H9 (cell line): ENCODE measurements at regions not wholly inside any gene's neighbourhood (a gene's known extent, or its start where the extent isn't known, plus 50 kb on each side); places are given as distances from the start of the nearest gene placed in this dataset.

Experiments used
- DNase-seq: peaks from one replicate; pipeline ENCODE4 v3.0.0-alpha.2; 2017
- H2AFZ ChIP-seq: one replicate; pipeline ENCODE4 v1.6.1; 2013; ENCODE audit warnings: mild to moderate bottlenecking, low read length, control low read depth, moderate library complexity
- H2AK5ac ChIP-seq: 2 replicates; pipeline ENCODE4 v1.6.1; 2013; ENCODE audit warnings: low read length, control low read depth, mixed read lengths; ENCODE audit not compliant: insufficient read length
- H2BK120ac ChIP-seq: one replicate; pipeline ENCODE4 v1.6.1; 2013; ENCODE audit warnings: low read depth, mild to moderate bottlenecking, low read length, control low read depth, inconsistent platforms; ENCODE audit not compliant: poor library complexity, severe bottlenecking
- H2BK12ac ChIP-seq: 2 replicates; pipeline ENCODE4 v1.6.1; 2013; ENCODE audit warnings: low read length, control low read depth, mixed read lengths, low read depth; ENCODE audit not compliant: insufficient read length
- H2BK15ac ChIP-seq: 2 replicates; pipeline ENCODE4 v1.6.1; 2013; ENCODE audit warnings: low read depth, low read length, control low read depth
- H2BK20ac ChIP-seq: one replicate; pipeline ENCODE4 v1.6.1; 2013; ENCODE audit warnings: low read depth, mild to moderate bottlenecking, low read length, control low read depth, inconsistent platforms; ENCODE audit not compliant: poor library complexity, severe bottlenecking
- H2BK5ac ChIP-seq: 2 replicates; pipeline ENCODE4 v1.6.1; 2013; ENCODE audit warnings: low read length, control low read depth, mixed read lengths; ENCODE audit not compliant: insufficient read length
- H3K14ac ChIP-seq: 2 replicates; pipeline ENCODE4 v1.6.1; 2013; ENCODE audit warnings: low read length, control low read depth; ENCODE audit not compliant: insufficient read depth
- H3K18ac ChIP-seq: 2 replicates; pipeline ENCODE4 v1.6.1; 2013; ENCODE audit warnings: low read depth, mild to moderate bottlenecking, mixed read lengths, low read length, control low read depth; ENCODE audit not compliant: insufficient read length
- H3K23ac ChIP-seq: 2 replicates; pipeline ENCODE4 v1.6.1; 2013; ENCODE audit warnings: low read length, control low read depth, mixed read lengths, low read depth; ENCODE audit not compliant: insufficient read length
- H3K23me2 ChIP-seq: 2 replicates; pipeline ENCODE4 v1.6.1; 2013; ENCODE audit warnings: low read depth, mild to moderate bottlenecking, mixed read lengths, low read length, control low read depth; ENCODE audit not compliant: insufficient read length, poor library complexity, severe bottlenecking
- H3K27ac ChIP-seq: 2 replicates; pipeline ENCODE4 v1.5.1; 2013; ENCODE audit warnings: low read length, control low read depth, mixed read lengths, low read depth; ENCODE audit not compliant: insufficient read length
- H3K27me3 ChIP-seq: 2 replicates; pipeline ENCODE4 v1.6.1; 2013; ENCODE audit warnings: low read length, control low read depth, inconsistent platforms; ENCODE audit not compliant: insufficient read depth
- H3K4ac ChIP-seq: 2 replicates; pipeline ENCODE4 v1.6.1; 2013; ENCODE audit warnings: low read depth, mild to moderate bottlenecking, control low read depth, inconsistent platforms, low read length, moderate library complexity
- H3K4me1 ChIP-seq: 2 replicates; pipeline ENCODE4 v1.6.1; 2013; ENCODE audit warnings: low read length, control low read depth, inconsistent platforms; ENCODE audit not compliant: insufficient read depth
- H3K4me2 ChIP-seq: 2 replicates; pipeline ENCODE4 v1.6.1; 2013; ENCODE audit warnings: low read length, control low read depth, mixed read lengths; ENCODE audit not compliant: insufficient read length, insufficient read depth
- H3K56ac ChIP-seq: 2 replicates; pipeline ENCODE4 v1.6.1; 2013; ENCODE audit warnings: low read depth, mild to moderate bottlenecking, mixed read lengths, low read length, control low read depth; ENCODE audit not compliant: insufficient read length
- H3K79me1 ChIP-seq: 2 replicates; pipeline ENCODE4 v1.6.1; 2013; ENCODE audit warnings: low read depth, mild to moderate bottlenecking, moderate library complexity, low read length, control low read depth, inconsistent platforms; ENCODE audit not compliant: insufficient read depth, poor library complexity, severe bottlenecking
- H3K79me2 ChIP-seq: 2 replicates; pipeline ENCODE4 v1.6.1; 2013; ENCODE audit warnings: low read length, control low read depth, inconsistent platforms; ENCODE audit not compliant: insufficient read depth
- H3K9ac ChIP-seq: 2 replicates; pipeline ENCODE4 v1.6.1; 2013; ENCODE audit warnings: low read length, control low read depth, mixed read lengths; ENCODE audit not compliant: insufficient read length; ENCODE audit errors: extremely low read depth
- H3K9me3 ChIP-seq: one replicate; pipeline ENCODE4 v1.6.1; 2013; ENCODE audit warnings: low read depth, low read length, inconsistent platforms; ENCODE audit not compliant: control insufficient read depth
- H3T11ph ChIP-seq: one replicate; pipeline ENCODE4 v1.6.1; 2013; ENCODE audit warnings: mild to moderate bottlenecking, low read length, control low read depth, inconsistent platforms
- H4K20me1 ChIP-seq: one replicate; pipeline ENCODE4 v1.6.1; 2013; ENCODE audit not compliant: control insufficient read depth, insufficient read length, insufficient read depth
- H4K5ac ChIP-seq: 2 replicates; pipeline ENCODE4 v1.6.1; 2013; ENCODE audit warnings: low read depth, mild to moderate bottlenecking, mixed read lengths, low read length, control low read depth; ENCODE audit not compliant: insufficient read length
- H4K8ac ChIP-seq: replicated peaks from 2 replicates; pipeline ENCODE4 v1.6.1; 2013; ENCODE audit warnings: low read length, control low read depth, mixed read lengths, low read depth; ENCODE audit not compliant: insufficient read length
- H4K91ac ChIP-seq: 2 replicates; pipeline ENCODE4 v1.6.1; 2013; ENCODE audit warnings: low read depth, mild to moderate bottlenecking, moderate library complexity, mixed read lengths, low read length, control low read depth; ENCODE audit not compliant: insufficient read length
- H3K27ac Mint-ChIP-seq, 3 experiments: 2 replicates in 2 of 3; 3 replicates in 1 of 3; pipeline ENCODE4 v1.8.0; 2020 to 2021; ENCODE audit warnings: mixed read lengths in 3 of 3, mild to moderate bottlenecking in 1 of 3, moderate library complexity in 1 of 3
- H3K27me3 Mint-ChIP-seq: 2 replicates; pipeline ENCODE4 v1.8.0; 2021; ENCODE audit warnings: low read depth, mild to moderate bottlenecking, moderate library complexity, mixed read lengths
- H3K36me3 Mint-ChIP-seq, 3 experiments: 2 replicates in 2 of 3; 3 replicates in 1 of 3; pipeline ENCODE4 v1.8.0; 2020 to 2021; ENCODE audit warnings: low read depth in 3 of 3, mixed read lengths in 3 of 3; ENCODE audit not compliant: insufficient read depth in 1 of 3
- H3K4me1 Mint-ChIP-seq, 2 experiments: 2 replicates each; pipeline ENCODE4 v1.8.0; 2020; ENCODE audit warnings: mixed read lengths in 2 of 2
- H3K4me3 Mint-ChIP-seq, 2 experiments: 2 replicates in 1 of 2; 3 replicates in 1 of 2; pipeline ENCODE4 v1.8.0; 2020 to 2021; ENCODE audit warnings: mild to moderate bottlenecking in 2 of 2, mixed read lengths in 2 of 2, moderate library complexity in 1 of 2
- H3K9me3 Mint-ChIP-seq, 2 experiments: 2 replicates in 1 of 2; 3 replicates in 1 of 2; pipeline ENCODE4 v1.8.0; 2020; ENCODE audit warnings: mild to moderate bottlenecking in 2 of 2, mixed read lengths in 2 of 2, moderate library complexity in 1 of 2
- WGBS: extraction: QIAGEN DNeasy Blood & Tissue Kit; methylation state at CpG from one replicate; pipeline ENCODE4 v1.1.7; 2013; ENCODE audit warnings: missing lambda C conversion rate, low lambda C conversion rate, mixed read lengths; ENCODE audit not compliant: insufficient read length; ENCODE audit errors: extremely low coverage; 5-methylcytosine and 5-hydroxymethylcytosine counted together
- TF ChIP-seq, protein P1 (sequence below): fragments of 200-600 bp; sonication (generic); conservative IDR thresholded peaks from 3 replicates; pipeline ENCODE4 v1.8.0; 2021; ENCODE audit warnings: antibody characterized with exemption, mild to moderate bottlenecking

DNA sequence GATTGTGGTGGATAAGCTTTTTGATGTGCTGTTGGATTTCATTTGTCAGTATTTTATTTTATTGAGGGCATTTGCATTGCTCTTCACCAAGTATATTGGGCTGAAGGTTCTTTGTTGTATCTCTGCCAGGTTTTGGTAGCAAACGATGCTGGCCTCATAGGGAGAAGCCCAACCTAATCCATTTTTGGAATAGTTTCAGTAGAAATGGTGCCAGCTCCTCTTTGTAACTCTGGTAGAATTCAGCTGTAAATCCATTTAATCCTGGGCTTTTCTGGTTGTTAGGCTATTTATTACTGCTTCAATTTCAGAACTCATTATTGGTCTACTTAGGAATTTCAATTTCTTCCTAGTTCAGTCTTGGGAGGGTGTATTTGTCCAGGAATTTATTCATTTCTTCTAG is 309.8 kb upstream of the SETBP1 start:
- H3K9ac ChIP-seq = no peak overlapping the region
- H2BK5ac ChIP-seq = no peak overlapping the region
- H3K23me2 ChIP-seq = no peaks in the 10 kb centered on the region
- H3K14ac ChIP-seq = no peak overlapping the region
- H4K20me1 ChIP-seq = no peaks in the 10 kb centered on the region
- Mint-ChIP-seq H3K27ac (no peak overlapping the region), H3K27me3 (no peaks in the 10 kb centered on the region), H3K9me3 (peaks cover 9 to 37% of the 10 kb centered on the region in 2 experiments; a peak in 4 of 5 replicates), H3K36me3 (peaks cover 3 to 13% (median 7%) of the 10 kb centered on the region in 3 experiments; a peak in 5 of 7 replicates), H3K4me1 (no peaks in the 10 kb centered on the region), H3K4me3 (no peak overlapping the region)
- no peak overlapping the region for H2AK5ac ChIP-seq
- H3K4me1 ChIP-seq = no peaks in the 10 kb centered on the region
- H3K79me2 ChIP-seq = no peaks in the 10 kb centered on the region
- no peak overlapping the region for H3K27ac ChIP-seq
- no peak overlapping the region for H3K4ac ChIP-seq
- no peak overlapping the region for H2BK12ac ChIP-seq
- H2BK20ac ChIP-seq = no peak overlapping the region
- no peak overlapping the region for H4K8ac ChIP-seq
- no peak overlapping the region for H2AFZ ChIP-seq
- no peaks in the 10 kb centered on the region for H3K79me1 ChIP-seq
- H3K9me3 ChIP-seq = peaks cover 6% of the 10 kb centered on the region
- no peak overlapping the region for H4K5ac ChIP-seq
- TF ChIP-seq, protein P1, sequence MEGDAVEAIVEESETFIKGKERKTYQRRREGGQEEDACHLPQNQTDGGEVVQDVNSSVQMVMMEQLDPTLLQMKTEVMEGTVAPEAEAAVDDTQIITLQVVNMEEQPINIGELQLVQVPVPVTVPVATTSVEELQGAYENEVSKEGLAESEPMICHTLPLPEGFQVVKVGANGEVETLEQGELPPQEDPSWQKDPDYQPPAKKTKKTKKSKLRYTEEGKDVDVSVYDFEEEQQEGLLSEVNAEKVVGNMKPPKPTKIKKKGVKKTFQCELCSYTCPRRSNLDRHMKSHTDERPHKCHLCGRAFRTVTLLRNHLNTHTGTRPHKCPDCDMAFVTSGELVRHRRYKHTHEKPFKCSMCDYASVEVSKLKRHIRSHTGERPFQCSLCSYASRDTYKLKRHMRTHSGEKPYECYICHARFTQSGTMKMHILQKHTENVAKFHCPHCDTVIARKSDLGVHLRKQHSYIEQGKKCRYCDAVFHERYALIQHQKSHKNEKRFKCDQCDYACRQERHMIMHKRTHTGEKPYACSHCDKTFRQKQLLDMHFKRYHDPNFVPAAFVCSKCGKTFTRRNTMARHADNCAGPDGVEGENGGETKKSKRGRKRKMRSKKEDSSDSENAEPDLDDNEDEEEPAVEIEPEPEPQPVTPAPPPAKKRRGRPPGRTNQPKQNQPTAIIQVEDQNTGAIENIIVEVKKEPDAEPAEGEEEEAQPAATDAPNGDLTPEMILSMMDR = no peak
- no peak overlapping the region for H3K4me2 ChIP-seq
- no peak overlapping the region for H3T11ph ChIP-seq
- no peak for DNase-seq
- no peak overlapping the region for H2BK15ac ChIP-seq
- H2BK120ac ChIP-seq = no peak overlapping the region
- H3K18ac ChIP-seq = no peak overlapping the region
- H3K56ac ChIP-seq = no peak overlapping the region
- no CpG with 5 or more reads among the region's 1 CpG for WGBS
- H3K27me3 ChIP-seq = no peaks in the 10 kb centered on the region
- H4K91ac ChIP-seq = no peak overlapping the region
- no peak overlapping the region for H3K23ac ChIP-seq
